ENCODE measurements at regions not wholly inside any gene's neighbourhood (a gene's known extent, or its start where the extent isn't known, plus 50 kb on each side); places are given as distances from the start of the nearest gene placed in this dataset.

GRCh38 chr3:147730284-147730683 is 321.1 kb downstream of the ZIC1 start:
- no peaks in the 10 kb centered on the region for H3K27me3 ChIP-seq (ENCODE audit: control insufficient read depth, extremely low read depth, insufficient read depth, low read length)
- no peak overlapping the region for H3K4me3 ChIP-seq (ENCODE audit: control insufficient read depth in 2 of 3, extremely low read depth in 1 of 3, insufficient read depth in 2 of 3, low read depth in 1 of 3, low read length in 3 of 3)
- no peaks in the 10 kb centered on the region for H3K9me1 ChIP-seq (ENCODE audit: control insufficient read depth, extremely low read depth, insufficient read depth, low read length)
- DNase-seq (ENCODE audit: low read depth, low spot score) (no peak), FAIRE-seq (no peak)
- no peak overlapping the region for H3K4me2 ChIP-seq (ENCODE audit: control insufficient read depth, extremely low read depth, insufficient read depth, low read depth, low read length)
- no peaks in the 10 kb centered on the region for H3K9me3 ChIP-seq (ENCODE audit: control insufficient read depth, low read depth, low read length)
- no peak overlapping the region for H3K27ac ChIP-seq (ENCODE audit: control insufficient read depth, insufficient read depth, low read length)
- H3K9ac ChIP-seq (ENCODE audit: control insufficient read depth, extremely low read depth, insufficient read depth, low read length): no peak overlapping the region
- no peaks in the 10 kb centered on the region for H3K36me3 ChIP-seq (ENCODE audit: control insufficient read depth in 2 of 2, extremely low read depth in 1 of 2, insufficient read depth in 2 of 2, low read length in 2 of 2)
- H2AFZ ChIP-seq (ENCODE audit: control insufficient read depth, low read length): no peak overlapping the region
- no peaks in the 10 kb centered on the region for H3K4me1 ChIP-seq (ENCODE audit: control insufficient read depth, extremely low read depth, insufficient read depth, low read length)
- H3K79me2 ChIP-seq (ENCODE audit: control insufficient read depth, insufficient read depth, low read length): no peaks in the 10 kb centered on the region
- dilution Hi-C loops (cut with MboI; ENCODE audit: extremely low pct_ligation_motif_present, low sequenced_read_pairs): no loop called here
- TF ChIP-seq EZH2 (IDR thresholded peaks at IDR 0.05; ENCODE audit: low read length) (no peak), CTCF (optimal IDR thresholded peaks at IDR 0.05 in 1 of 3, IDR thresholded peaks at IDR 0.05 in 1 of 3, conservative IDR thresholded peaks at IDR 0.05 in 1 of 3; ENCODE audit: extremely low read depth in 1 of 3, insufficient read depth in 2 of 3, low read length in 3 of 3) (no peak)
- H4K20me1 ChIP-seq (ENCODE audit: control insufficient read depth, extremely low read depth, insufficient read depth, low read length): no peaks in the 10 kb centered on the region

- Histone ChIP-seq H3K4me2 (ENCODE audit: control insufficient read depth, extremely low read depth, insufficient read depth, low read depth, low read length) (no peak overlapping the region), H3K27ac (ENCODE audit: control insufficient read depth, insufficient read depth, low read length) (no peak overlapping the region), H3K27me3 (ENCODE audit: control insufficient read depth, extremely low read depth, insufficient read depth, low read length) (no peaks in the 10 kb centered on the region), H3K4me1 (ENCODE audit: control insufficient read depth, extremely low read depth, insufficient read depth, low read length) (no peaks in the 10 kb centered on the region), H3K9me1 (ENCODE audit: control insufficient read depth, extremely low read depth, insufficient read depth, low read length) (no peaks in the 10 kb centered on the region), H4K20me1 (ENCODE audit: control insufficient read depth, extremely low read depth, insufficient read depth, low read length) (no peaks in the 10 kb centered on the region), H3K79me2 (ENCODE audit: control insufficient read depth, insufficient read depth, low read length) (no peaks in the 10 kb centered on the region), H3K9ac (ENCODE audit: control insufficient read depth, extremely low read depth, insufficient read depth, low read length) (no peak overlapping the region), H3K36me3 (ENCODE audit: control insufficient read depth in 2 of 2, extremely low read depth in 1 of 2, insufficient read depth in 2 of 2, low read length in 2 of 2) (no peaks in the 10 kb centered on the region), H2AFZ (ENCODE audit: control insufficient read depth, low read length) (no peak overlapping the region), H3K9me3 (ENCODE audit: control insufficient read depth, low read depth, low read length) (no peaks in the 10 kb centered on the region), H3K4me3 (ENCODE audit: control insufficient read depth in 2 of 3, extremely low read depth in 1 of 3, insufficient read depth in 2 of 3, low read depth in 1 of 3, low read length in 3 of 3) (no peak overlapping the region)
- FAIRE-seq (no peak), DNase-seq (ENCODE audit: low read depth, low spot score) (no peak)
- TF ChIP-seq EZH2 (IDR thresholded peaks at IDR 0.05; ENCODE audit: low read length) (no peak), CTCF (optimal IDR thresholded peaks at IDR 0.05 in 1 of 3, IDR thresholded peaks at IDR 0.05 in 1 of 3, conservative IDR thresholded peaks at IDR 0.05 in 1 of 3; ENCODE audit: extremely low read depth in 1 of 3, insufficient read depth in 2 of 3, low read length in 3 of 3) (no peak)
- dilution Hi-C loops (cut with MboI; ENCODE audit: extremely low pct_ligation_motif_present, low sequenced_read_pairs): no loop called here
Measured at GRCh38 chr3:147733217-147733616, 324.1 kb downstream of the ZIC1 start.

Data from keratinocyte (primary cell).